ENCODE measurements at regions not wholly inside any gene's neighbourhood (a gene's known extent, or its start where the extent isn't known, plus 50 kb on each side); places are given as distances from the start of the nearest gene placed in this dataset.

- ChIA-PET POLR2A (no interaction called here), CTCF (no interaction called here)
Observed at GRCh38 chr6:56693246-56693607, 50.5 kb upstream of the DST start.

DNA sequence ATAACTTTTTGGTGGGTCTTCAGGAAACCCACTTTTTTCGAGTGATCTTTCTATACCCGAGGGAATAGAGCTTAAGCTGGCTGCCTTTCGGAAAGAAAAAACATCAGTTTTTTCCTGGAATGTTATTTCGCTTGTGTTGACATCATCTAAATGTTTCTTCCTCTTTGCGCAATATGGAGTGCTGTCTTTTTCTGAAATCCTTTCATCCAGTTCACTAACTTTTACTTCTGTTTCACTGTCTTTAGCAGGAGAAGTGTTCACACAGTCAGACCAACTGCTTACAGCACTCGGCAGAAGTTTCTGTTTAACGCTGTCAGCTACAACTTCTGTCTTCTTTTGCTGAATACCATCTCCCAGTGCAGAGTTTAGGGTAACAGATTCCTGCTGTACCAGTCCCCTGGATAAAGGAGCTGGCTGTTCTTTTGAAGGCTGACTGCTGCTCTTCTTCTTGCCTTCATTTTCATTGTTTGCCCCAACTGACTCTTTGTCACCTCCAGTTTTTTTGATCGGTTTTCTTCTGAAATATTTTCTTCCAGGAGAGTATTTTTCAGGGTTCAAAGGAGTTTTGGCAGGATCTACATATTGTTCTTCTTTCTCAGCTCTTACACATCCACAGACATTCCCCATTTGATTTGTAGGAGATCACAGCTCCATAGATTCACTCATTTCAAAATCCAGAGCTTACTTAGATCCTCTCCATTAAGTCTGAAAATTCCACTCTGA, 50.0 kb upstream of the DST start:
- ChIA-PET POLR2A (no interaction called here), CTCF (no interaction called here)
